ENCODE measurements at regions not wholly inside any gene's neighbourhood (a gene's known extent, or its start where the extent isn't known, plus 50 kb on each side); places are given as distances from the start of the nearest gene placed in this dataset.

DNA sequence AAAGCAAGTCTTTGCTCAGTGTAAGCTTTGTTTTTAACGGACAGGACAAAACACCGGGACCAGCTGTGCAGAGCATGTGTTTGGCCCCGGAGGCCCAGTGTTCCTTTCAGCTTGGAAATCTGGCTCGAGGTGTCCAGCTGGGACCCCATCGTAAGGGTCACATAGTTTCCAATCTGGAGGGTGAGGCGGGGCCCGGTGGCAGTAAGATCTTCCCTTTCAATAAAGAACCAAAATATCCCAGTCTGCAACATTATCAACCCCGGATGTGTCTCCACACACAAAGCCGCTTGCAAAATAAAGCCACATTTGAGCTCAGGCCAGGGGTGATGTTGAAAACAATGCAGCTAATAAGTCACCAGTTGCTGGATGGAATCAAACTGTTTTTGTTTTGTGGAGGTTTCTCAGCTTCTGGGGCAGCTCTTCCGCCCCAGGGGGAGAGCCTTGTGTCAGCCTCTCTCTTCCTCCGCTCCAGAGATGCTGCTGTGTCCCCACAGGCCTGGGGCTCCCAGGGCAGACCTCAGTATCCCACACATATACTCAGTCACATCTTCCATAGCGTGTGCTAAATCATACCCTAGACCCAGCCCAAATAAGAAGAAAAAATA lies 138.6 kb upstream of the GLI2 start:
- DNase-seq: no peak

DNA sequence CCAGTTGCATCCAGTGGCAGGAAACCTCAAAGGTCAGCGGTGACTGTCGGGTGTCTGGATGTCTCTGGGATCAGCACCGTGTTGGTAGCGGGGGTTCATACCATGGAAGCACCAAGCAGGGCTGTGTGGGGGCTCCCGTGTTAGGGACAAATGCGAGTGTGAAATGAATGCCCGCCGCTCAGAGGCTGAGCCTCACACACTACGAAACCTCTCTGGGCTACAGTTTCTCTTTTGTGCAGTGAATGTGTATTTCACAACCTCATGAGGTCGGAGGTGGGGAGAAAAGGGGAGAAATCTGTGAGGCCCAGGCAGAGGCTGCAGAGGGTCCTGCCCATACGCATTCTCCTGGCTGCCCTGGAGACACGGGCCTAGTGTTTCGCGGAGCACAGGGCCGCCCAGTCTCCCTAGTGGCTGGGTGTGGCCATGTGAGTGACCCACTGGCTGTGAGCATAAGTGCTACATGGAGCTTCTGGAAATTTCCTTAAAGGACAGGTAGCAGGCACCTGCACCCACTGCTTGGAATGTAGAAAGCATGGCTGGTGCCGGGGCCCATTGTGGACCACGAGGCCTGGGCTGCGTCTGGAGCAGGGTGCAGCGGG lies 138.0 kb upstream of the GLI2 start:
- no peak for DNase-seq

DNA sequence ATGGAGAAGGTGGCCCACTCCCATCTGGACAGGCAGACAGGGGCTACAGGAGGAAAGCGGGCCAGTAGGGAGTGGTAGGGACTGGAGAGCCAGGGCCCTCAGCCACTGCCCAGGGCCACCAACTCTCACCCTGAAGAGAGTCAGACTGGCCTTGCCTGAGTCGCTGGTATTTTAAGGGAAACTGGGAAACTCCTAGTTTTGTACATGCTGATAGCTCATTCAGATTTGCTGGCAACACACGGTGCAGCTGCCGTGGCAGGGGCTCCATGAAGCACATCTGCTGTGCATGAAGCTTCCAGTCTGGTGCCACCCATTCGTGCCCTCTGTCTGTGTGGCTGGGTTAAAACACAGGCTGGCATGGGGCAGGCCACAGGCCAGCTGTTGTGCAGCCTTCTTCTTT lies 137.3 kb upstream of the GLI2 start:
- no peak for DNase-seq

DNA sequence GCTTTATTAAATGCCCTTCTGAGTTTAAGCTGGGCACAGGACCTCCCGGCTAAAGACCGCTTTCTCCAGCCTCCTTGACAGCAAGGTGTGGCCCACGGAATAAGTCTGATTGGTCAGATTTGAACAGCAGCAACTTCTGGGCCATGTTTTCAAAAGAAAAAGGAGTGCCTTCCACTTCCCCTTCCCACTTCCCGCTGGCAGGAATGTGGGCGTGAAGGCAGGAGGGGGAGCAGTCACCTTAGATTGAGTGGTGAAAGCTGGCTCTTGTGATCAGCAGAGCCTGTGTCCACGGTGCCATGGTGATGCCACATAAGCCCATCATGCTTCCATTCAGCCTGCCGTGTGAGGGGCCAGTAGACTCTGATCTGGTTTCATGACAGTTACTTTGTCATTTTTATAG lies 136.6 kb upstream of the GLI2 start:
- DNase-seq: no peak

DNA sequence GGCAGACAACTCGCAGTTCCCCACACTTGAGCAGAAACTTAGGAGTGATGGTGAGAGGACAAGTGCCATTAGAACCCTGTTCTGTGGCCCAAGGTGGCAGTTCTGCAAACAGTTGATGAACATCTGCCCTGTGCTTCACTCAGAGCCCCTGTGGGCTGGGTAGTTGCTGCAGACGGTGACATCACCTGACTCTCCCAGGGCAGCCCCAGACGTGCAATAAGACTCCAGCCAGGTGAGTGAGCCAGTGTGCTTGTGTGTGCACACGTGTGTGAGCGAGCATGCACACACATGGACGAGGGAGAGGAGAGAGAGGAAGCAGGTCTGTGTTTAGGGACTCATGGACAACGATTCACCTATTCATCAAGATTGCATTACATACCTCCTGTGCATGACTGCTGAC lies 136.0 kb upstream of the GLI2 start:
- no peak for DNase-seq

DNA sequence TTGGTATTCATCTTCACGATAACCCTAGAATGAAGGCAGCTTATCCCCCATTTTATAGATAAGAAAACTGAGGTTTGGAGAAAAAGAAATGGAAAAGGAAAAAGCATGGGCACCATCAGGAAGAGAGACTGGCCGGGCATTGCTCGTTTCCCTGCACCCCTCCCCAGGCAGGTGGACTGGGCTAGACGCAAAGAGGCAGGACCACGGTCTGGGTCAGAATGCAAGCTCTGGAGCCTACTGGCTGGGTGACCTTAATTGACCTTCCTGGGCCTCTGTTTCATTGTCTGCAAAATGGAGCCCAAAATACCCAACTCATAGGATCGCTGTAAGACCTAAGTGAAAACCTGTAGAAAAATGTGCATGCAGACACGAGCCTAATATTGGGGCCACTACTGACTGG lies 135.3 kb upstream of the GLI2 start:
- no peak for DNase-seq

DNA sequence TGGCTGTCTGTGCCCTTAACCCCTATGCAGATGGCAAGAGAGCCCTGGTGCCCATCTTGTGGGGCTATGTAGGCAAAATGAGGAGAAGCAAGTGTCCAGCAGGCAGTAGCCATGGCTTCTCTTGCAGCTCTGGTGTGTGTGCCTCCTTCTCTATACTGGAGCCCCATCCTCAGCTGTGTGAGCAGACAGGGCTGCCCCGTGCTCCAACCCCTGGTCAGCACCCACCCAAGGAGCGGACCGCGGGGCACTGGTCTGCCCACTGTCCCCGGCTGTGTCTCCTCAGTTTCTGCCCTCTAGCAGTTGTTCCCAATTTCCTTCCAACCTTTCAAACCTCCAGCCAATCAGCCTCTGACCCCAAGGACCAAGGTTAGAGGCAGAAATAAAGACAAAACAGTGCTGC lies 134.9 kb upstream of the GLI2 start:
- DNase-seq: no peak

DNA sequence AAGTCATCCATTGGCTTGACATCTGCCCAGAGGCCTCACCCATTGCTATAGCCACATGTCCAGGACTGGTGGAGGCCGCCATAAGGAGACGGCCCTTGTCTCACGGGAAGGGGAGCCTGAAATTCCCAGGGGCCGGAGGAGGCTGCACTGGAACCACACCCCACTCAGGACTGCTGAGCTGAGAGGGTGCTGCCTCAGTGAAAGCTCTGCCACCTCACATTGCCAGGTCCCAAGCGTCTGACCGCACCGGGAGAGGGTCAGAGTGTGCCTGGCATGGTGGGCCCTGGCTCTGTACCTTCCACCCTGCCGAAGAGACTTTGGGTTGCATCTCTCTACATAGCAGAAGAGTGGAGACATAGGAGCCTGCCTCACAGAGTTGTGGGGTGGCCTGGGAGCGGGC lies 134.1 kb upstream of the GLI2 start:
- no peak for DNase-seq

DNA sequence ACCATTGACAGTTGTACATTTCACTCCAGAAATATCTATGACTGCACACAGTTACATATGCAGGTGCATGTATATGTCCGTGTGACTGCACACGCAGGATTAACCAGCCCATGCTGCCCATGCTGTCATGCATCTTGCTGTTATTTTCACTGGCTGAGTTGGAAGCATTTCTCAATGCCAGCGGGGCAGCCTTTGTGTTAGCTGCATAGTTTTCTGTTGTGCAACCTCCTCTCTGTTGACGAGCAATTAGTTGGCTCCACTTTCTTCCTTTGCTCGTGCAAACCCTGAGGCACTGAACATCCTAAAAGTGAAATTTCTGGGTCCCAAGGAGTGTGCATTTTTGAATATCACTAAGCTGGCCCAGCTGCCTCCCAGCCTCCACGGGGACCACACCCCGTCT lies 133.4 kb upstream of the GLI2 start:
- DNase-seq: no peak

DNA sequence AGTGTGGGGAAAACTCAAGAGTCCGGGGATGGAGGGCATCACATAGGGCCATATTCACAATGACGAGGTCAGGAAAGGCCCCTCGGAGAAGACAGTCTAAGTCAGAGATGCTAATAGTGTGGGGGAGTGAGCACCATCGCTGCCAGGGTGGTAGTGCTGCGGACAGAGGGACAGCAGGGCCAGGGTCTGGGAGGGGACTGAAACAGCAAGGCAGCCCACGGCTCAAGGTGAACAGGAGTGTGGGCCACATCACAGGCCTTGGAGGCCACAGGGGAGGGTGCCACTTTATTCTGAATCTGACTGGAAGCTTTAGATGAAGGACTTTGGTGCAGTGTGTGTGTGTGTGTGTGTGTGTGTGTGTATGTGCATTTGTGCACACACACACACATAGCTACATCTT lies 130.9 kb upstream of the GLI2 start:
- no peak for DNase-seq

DNA sequence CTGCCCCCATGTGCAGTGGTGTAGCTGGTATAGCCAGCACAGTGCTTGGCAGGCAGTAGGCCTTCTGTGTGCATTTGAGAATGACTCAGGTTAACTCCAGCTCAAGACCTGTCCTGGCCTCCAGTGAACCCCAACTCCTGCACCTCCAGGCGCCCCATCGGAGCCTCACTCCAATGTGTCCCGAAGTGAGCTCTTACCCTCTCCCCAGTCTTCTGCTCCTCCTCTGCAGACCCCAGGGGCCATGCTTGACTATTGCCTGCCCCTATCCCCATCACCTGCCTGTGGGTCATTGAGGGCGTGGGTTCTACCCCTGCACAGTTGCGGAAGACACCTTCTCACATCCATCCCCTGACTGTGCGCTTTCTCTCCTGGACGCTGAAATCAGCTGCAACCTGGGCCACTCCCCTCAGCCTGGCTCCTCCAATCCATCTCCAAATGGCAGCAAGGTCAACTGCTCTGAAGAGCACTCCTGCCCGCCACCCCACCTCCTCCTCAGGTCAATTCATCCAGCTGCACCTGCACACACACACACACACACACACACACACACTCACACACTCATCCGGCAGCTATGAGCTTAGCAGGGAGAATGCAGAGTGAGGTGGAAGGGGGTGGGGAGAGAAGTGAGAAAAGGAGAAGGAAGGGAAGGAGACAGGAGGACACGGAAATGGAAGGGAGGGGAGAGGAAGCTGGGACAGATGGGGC lies 130.3 kb upstream of the GLI2 start:
- no peak for DNase-seq

DNA sequence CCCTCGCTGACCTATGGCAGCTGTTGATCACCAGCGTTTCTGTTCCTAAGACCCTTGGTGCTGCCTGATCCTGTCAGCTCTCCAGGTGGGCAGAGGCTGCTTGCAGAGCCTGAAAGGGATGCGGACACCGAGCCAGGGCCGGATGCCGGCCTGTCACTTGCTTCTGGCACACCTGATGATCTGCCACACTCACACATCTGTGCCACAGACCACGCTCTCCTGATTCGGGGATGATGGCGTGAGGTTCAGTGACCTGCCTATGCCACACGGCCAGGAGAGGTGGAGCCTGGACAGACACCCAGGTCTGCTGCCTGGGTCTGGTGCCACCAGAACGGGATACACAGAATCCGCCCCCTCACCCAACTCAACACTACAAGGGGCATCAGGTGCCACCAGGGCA lies 129.4 kb upstream of the GLI2 start:
- DNase-seq: no peak

DNA sequence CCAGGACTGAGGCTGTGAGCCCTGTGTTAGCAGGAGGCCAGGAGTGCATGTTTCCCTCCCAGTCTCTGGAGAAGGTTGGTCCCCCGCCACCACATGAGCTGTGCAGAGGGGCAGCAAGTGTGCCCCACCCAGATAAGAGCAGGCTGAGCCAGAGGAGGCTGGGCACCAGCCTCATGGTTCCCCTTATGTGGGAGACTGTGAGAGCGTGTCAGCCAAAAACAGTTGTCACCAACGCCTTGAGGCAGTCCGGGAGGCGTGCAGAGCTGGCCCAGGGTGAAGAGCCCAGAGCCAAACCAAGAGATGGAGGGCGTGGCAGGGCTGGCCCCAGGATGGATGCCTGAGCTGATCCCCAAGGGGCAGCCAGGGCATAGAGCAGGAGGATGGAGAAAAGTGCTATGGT lies 128.7 kb upstream of the GLI2 start:
- no peak for DNase-seq

DNA sequence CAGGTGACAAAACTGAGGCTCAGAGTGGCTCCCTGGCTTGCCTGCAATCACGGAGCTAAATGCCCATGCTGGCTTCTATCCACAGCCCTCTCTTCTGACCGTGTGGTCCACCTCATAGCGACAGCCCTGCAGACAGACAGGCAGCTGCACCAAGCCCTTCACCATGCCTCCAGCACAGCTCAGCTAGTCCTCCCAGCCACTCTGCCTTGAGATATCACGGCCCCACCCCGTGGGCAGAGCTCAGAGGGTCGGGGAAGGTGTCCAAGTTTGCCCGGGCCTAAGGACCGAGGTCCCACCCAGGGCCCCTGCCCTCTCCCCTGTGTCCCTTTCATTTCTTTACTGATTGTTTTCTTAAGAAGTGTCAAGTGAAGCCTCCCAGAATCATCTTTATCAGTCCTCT lies 128.2 kb upstream of the GLI2 start:
- no peak for DNase-seq

DNA sequence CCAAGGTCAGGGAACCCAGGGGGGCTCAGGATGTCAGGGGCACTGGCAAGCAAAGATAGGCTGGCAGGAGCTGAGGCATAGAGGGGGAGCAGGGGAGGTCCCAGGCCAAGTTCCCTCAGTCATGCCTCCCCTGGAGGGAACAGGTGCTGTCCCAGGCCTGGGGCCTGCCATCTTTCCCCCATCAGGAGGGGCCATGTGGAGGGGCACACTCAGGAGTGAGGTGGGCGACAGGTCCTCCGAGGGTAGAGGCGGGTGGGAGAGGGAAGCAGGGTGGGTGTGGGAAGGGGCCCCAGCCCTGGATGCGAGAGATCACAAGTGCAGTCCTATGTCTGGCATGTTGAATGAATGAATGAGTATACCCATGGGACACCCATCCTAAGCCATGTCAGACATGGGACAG lies 127.7 kb upstream of the GLI2 start:
- DNase-seq: no peak

DNA sequence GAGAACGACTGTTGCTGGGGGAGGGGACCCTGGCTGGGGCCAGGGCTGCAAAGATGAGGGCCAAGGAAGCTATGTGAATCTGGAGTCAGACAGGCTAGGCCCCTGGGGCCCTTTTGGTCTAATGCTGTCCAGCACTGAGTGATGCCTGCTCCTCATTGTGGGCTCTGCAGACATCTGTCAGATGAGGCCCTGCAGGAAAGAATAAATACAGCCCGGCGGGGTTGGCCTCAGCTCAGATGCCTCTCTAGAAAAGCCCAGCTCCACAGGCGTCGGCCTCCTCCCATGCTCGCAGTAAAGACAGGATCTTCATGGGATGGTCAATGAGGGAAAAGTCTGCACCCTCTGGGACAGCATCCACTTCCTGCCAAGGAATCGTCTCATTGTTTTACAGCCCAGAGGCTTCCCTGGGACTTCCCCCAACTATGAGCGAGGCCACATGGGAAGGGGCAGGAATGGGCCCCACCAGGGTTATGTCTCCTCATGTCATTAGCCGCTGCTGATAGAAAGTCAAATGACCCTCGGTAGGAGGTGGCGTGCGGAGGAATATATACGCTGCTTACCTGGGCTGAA lies 125.8 kb upstream of the GLI2 start:
- DNase-seq: no peak

DNA sequence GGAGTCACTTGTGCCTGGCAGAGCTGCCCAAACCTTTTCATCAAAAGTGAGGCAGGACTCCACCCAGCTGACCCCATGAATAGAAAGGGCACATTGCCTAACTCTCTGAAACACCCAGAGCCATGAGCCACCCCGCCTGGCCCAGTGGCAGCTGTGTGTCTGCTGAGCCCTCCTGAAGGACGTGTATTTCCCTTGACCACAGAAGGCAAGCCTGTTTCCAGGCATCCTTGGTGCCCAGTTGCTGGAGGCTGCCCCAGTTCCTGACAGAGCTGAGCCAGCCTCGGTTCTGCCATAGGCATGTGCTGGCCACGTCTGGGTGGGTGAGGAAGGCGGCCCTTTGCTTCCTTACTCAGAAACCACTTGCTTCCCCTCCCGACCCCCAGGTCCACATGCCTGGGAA lies 124.7 kb upstream of the GLI2 start:
- no peak for DNase-seq

DNA sequence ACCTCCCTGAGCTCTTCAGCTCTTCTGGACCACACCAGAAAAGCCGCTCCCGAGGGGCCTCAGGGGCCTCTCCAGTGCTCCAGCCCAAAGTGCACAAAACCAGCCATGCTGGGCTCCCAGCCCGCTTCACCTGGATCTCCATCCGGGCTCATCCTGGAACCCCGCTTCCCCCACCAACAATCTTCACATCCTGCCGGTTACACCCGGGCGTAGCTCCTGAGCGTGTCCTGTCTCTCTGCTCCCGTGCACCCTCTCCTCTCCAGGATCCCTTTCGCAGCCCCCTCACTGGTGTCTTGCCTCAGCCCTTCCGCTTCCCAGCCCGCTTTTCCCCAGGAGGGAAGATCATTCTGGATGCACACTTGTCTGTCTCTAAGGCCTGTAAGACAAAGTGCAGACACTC lies 123.7 kb upstream of the GLI2 start:
- DNase-seq: no peak

DNA sequence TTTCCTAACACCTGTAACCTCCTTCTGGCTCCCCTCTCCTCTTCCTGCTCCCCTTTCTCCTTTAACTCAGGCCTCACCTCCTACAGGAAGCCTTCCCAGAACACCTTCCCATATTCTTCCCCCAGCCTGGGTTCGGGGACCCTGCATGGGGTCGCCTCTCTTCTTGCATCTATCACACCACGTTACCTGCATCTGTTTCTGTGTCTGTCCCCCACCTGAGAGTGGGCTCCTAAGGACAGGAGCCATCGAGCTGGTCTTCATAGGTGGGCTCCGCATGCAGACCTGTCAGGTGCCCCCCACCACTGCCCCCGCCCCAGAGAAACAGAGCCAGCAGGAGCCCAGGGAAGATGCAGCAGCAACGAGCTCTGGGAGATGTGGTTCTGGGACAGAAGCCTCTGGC lies 123.2 kb upstream of the GLI2 start:
- DNase-seq: no peak

DNA sequence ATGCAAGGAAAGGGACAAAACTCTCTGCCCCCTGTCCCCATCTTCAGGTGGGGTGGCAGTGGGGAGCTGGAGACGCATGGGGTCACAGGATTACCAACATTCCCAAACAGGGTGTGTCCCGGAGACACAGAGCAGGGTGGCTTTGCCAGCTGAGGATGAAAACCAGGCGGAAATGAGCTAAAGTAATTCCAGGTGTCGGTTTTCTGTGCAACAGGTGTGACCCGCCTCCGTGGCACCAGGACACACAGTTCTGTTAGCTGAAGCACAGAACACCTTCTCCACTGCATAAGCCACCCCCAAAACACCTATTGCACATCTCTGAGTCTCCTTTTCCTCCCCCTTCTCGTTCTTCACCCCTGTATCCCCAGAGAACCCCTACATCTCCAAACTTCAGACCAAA lies 122.7 kb upstream of the GLI2 start:
- no peak for DNase-seq

DNA sequence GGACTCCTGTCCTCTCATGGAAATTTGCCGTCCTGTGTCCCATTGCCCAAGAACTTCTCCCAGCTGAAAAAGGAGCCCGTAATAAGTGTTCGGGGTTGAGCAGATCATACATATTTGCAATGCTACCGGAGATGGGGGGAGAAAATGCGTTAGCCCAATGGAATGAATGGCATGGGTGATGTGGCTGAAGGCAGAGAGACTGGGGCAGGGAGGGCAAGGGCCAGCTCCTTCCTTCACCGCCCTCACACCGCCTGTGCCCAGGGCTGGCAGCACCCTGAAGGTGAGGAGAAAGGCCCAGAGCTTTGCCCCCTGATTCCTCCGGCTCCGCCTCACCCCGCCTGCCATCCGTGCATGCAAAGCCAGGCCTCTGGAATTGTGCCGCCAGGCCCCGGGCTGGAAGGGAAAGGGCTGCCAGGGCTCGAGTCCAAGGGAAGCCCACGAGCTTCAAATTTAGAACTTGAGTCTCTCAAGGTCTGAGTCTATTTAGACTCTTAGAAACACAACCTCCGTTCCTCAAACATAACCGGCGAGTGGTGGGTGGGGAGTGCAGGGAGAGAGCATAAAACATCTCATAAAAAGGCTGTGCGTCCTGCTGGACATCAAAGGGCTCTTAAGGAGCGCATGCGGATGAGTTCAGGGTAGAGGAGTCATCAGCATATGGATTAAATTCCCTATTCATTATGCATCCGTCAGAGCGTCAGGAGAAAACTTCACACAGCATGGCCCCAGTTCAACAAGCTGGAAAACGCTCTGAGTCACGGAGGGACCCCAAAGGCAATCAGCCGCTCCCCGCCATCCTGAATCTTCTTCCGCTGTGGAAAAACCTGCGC lies 121.7 kb upstream of the GLI2 start:
- DNase-seq: no peak

DNA sequence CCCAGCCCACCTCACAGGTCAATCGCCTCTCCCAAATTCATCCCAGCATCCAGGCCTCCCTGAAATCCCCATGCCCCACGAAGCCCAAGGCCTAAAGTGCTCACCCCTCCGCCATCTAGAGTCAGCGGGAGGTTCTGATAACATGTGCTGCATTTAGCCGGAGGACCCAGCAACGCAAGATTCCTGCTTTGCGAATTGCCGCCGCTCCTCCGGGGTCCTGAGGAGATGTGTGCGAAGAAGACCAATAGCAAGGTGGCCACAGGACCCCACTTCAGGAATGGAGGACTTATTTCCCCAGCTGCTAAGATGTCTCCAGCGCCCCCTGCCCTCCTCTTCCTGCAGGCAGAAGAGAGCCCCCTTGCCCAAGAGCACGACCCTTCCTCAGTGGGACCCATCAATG lies 120.8 kb upstream of the GLI2 start:
- no peak for DNase-seq

DNA sequence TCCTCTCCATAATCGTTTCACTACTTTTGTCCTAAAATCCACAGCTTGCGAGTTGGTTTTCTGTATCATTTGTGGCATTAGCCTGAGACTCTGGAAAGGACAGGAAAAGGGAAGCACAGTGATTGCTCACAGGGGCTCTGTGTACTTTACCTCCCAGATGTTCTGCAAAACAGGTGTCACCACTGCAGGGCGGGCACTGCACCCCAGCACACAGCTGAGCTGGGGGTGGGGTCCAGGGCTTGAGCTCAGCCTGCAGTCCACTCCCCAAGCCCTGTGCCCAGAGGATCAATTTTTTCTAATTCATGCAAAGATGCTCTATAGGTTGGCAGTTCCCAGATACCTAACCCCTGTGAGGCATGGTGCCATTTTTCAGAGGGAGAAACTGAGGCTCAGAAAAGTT lies 119.4 kb upstream of the GLI2 start:
- no peak for DNase-seq

DNA sequence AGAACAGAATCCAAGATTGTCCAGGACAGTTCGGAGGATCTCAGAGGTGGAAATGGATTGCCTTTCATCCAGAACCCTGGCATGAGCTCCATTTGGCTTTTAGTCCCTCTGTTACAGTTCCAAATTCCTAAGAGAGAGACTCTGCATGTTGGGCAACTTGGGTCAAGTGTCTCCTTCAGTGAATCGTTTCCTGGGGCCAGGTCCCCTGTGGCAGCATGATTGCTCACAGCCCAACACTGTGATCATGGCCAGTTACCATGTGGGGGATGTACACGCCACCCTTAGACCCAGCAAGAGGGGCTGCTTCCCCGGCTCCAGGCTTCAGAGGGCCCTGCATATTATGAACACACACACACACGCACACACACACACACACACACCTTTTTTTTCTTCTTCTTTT lies 118.6 kb upstream of the GLI2 start:
- no peak for DNase-seq
